ENCODE measurements at regions not wholly inside any gene's neighbourhood (a gene's known extent, or its start where the extent isn't known, plus 50 kb on each side); places are given as distances from the start of the nearest gene placed in this dataset.

DNA sequence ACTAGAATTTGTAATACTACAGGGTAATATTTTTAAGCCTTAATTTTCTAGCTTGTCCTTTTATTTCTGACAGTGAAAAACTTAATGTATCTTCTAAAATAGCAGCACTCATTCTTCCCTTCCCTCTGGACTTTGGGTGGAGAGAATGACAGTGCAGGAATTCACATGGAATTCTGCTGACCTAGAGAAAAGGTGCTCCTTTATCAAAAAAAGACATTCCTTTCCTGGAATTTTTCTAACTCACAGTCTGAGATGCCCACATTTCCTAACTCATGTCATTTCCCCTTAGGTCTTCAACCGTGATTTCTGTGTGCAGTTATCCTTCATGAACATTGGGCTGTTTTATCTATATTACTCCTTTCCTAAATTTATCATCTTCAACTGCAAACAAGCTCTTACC lies 137.8 kb upstream of the PDGFD start:
- Histone ChIP-seq H3K4me2 (ENCODE audit: extremely low read depth, insufficient read depth, low read length) (no peak overlapping the region), H4K20me1 (ENCODE audit: control insufficient read depth, extremely low read depth, insufficient read depth, low read length) (no peaks in the 10 kb centered on the region), H3K4me1 (ENCODE audit: control insufficient read depth, extremely low read depth, insufficient read depth, low read length) (no peaks in the 10 kb centered on the region), H3K4me3 (replicated peaks in 1 of 4; ENCODE audit: control extremely low read depth in 1 of 4, insufficient read depth in 1 of 4, low read depth in 3 of 4, low read length in 4 of 4) (no peak overlapping the region), H3K9me3 (ENCODE audit: control insufficient read depth, insufficient read depth, low read depth, low read length) (no peaks in the 10 kb centered on the region), H2AFZ (ENCODE audit: low read length) (no peak overlapping the region), H3K27ac (ENCODE audit: insufficient read depth, low read length) (no peak overlapping the region), H3K9ac (ENCODE audit: insufficient read depth, low read length) (no peak overlapping the region), H3K79me2 (ENCODE audit: control insufficient read depth, insufficient read depth, low read length) (no peaks in the 10 kb centered on the region), H3K36me3 (ENCODE audit: control insufficient read depth, insufficient read depth, low read length) (no peaks in the 10 kb centered on the region), H3K27me3 (ENCODE audit: control insufficient read depth, insufficient read depth, low read length) (no peaks in the 10 kb centered on the region)
- TF ChIP-seq EZH2 (IDR thresholded peaks at IDR 0.05; ENCODE audit: low read length, missing control alignments): no peak
- TF ChIP-seq, protein P1, sequence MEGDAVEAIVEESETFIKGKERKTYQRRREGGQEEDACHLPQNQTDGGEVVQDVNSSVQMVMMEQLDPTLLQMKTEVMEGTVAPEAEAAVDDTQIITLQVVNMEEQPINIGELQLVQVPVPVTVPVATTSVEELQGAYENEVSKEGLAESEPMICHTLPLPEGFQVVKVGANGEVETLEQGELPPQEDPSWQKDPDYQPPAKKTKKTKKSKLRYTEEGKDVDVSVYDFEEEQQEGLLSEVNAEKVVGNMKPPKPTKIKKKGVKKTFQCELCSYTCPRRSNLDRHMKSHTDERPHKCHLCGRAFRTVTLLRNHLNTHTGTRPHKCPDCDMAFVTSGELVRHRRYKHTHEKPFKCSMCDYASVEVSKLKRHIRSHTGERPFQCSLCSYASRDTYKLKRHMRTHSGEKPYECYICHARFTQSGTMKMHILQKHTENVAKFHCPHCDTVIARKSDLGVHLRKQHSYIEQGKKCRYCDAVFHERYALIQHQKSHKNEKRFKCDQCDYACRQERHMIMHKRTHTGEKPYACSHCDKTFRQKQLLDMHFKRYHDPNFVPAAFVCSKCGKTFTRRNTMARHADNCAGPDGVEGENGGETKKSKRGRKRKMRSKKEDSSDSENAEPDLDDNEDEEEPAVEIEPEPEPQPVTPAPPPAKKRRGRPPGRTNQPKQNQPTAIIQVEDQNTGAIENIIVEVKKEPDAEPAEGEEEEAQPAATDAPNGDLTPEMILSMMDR (conservative IDR thresholded peaks at IDR 0.05 in 1 of 2, IDR thresholded peaks at IDR 0.05 in 1 of 2; ENCODE audit: low read depth in 1 of 2, low read length in 2 of 2): no peak
- no peak for DNase-seq (ENCODE audit: low read depth in 2 of 2)

DNA sequence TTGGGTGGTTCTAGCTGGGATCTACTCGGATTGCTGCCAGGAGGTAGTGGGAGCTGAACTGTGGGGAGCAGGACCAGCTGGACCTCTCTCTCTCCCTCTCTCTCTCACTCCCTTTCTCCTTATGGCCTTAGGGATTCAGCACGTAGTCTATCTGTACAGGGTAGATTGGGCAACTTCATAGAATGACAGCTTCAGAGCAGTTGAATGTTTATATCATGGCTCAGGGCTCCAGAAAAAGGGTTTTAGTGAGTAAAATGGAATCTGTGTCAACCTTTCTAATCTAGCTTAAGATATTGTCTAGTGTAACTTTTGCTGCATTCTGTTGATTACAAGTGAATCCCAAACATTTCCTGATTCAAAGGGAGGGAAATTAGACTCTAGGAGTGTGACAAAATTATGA lies 127.7 kb upstream of the PDGFD start:
- Histone ChIP-seq H3K4me3 (replicated peaks in 1 of 4; ENCODE audit: control extremely low read depth in 1 of 4, insufficient read depth in 1 of 4, low read depth in 3 of 4, low read length in 4 of 4) (no peak overlapping the region), H3K79me2 (ENCODE audit: control insufficient read depth, insufficient read depth, low read length) (no peaks in the 10 kb centered on the region), H2AFZ (ENCODE audit: low read length) (no peak overlapping the region), H3K9me3 (ENCODE audit: control insufficient read depth, insufficient read depth, low read depth, low read length) (no peaks in the 10 kb centered on the region), H3K27me3 (ENCODE audit: control insufficient read depth, insufficient read depth, low read length) (no peaks in the 10 kb centered on the region), H4K20me1 (ENCODE audit: control insufficient read depth, extremely low read depth, insufficient read depth, low read length) (no peaks in the 10 kb centered on the region), H3K9ac (ENCODE audit: insufficient read depth, low read length) (no peak overlapping the region), H3K27ac (ENCODE audit: insufficient read depth, low read length) (no peak overlapping the region), H3K4me2 (ENCODE audit: extremely low read depth, insufficient read depth, low read length) (no peak overlapping the region), H3K4me1 (ENCODE audit: control insufficient read depth, extremely low read depth, insufficient read depth, low read length) (no peaks in the 10 kb centered on the region), H3K36me3 (ENCODE audit: control insufficient read depth, insufficient read depth, low read length) (no peaks in the 10 kb centered on the region)
- peak in 1 of 2 donors; percentile 7 for DNase-seq (ENCODE audit: low read depth in 2 of 2)
- TF ChIP-seq EZH2 (IDR thresholded peaks at IDR 0.05; ENCODE audit: low read length, missing control alignments): no peak
- TF ChIP-seq, protein P1 (conservative IDR thresholded peaks at IDR 0.05 in 1 of 2, IDR thresholded peaks at IDR 0.05 in 1 of 2; ENCODE audit: low read depth in 1 of 2, low read length in 2 of 2): no peak

DNA sequence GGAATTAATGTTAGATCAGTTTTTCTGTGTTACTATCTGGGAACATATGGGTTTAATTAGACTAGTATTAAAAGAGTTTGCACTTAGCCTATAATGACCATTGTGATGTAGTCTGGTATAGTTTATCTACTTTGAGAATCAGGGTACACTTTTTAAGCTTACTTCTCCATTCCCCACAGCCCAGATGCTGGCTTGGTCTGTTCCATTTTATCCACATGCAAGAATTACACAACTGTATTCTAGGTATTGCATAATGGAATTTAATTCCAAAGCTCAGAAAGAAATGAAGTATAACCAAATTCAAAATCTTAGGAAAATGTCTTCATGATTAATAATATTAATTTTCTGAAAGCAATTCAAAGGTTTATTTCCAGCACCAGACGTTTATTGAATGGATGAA lies 122.2 kb upstream of the PDGFD start:
- Histone ChIP-seq H3K36me3 (ENCODE audit: control insufficient read depth, insufficient read depth, low read length) (no peaks in the 10 kb centered on the region), H3K9me3 (ENCODE audit: control insufficient read depth, insufficient read depth, low read depth, low read length) (no peaks in the 10 kb centered on the region), H3K27ac (ENCODE audit: insufficient read depth, low read length) (no peak overlapping the region), H3K79me2 (ENCODE audit: control insufficient read depth, insufficient read depth, low read length) (no peaks in the 10 kb centered on the region), H3K4me2 (ENCODE audit: extremely low read depth, insufficient read depth, low read length) (no peak overlapping the region), H3K9ac (ENCODE audit: insufficient read depth, low read length) (no peak overlapping the region), H3K27me3 (ENCODE audit: control insufficient read depth, insufficient read depth, low read length) (no peaks in the 10 kb centered on the region), H4K20me1 (ENCODE audit: control insufficient read depth, extremely low read depth, insufficient read depth, low read length) (no peaks in the 10 kb centered on the region), H2AFZ (ENCODE audit: low read length) (no peak overlapping the region), H3K4me3 (replicated peaks in 1 of 4; ENCODE audit: control extremely low read depth in 1 of 4, insufficient read depth in 1 of 4, low read depth in 3 of 4, low read length in 4 of 4) (no peak overlapping the region), H3K4me1 (ENCODE audit: control insufficient read depth, extremely low read depth, insufficient read depth, low read length) (no peaks in the 10 kb centered on the region)
- TF ChIP-seq, protein P1 (conservative IDR thresholded peaks at IDR 0.05 in 1 of 2, IDR thresholded peaks at IDR 0.05 in 1 of 2; ENCODE audit: low read depth in 1 of 2, low read length in 2 of 2): no peak
- TF ChIP-seq EZH2 (IDR thresholded peaks at IDR 0.05; ENCODE audit: low read length, missing control alignments): no peak
- DNase-seq (ENCODE audit: low read depth in 2 of 2): peak in 1 of 2 donors; percentile 12
